SK-N-SH (cell line): ENCODE measurements at regions not wholly inside any gene's neighbourhood (a gene's known extent, or its start where the extent isn't known, plus 50 kb on each side); places are given as distances from the start of the nearest gene placed in this dataset.

Experiments used
- CTCF ChIA-PET: fragments of 300-600, 350-600 bp; formaldehyde crosslinking; extraction: SDS; loops from one replicate; lab custom pipeline; 2021; lab: Yijun Ruan, JAX
- POLR2A ChIA-PET: fragments of 350-600 bp; sonication (Branson Sonifier 250); formaldehyde crosslinking; extraction: SDS; loops from one replicate; lab custom pipeline; 2020; ENCODE audit warnings: antibody characterized with exemption, inconsistent platforms; lab: Yijun Ruan, JAX
- DNase-seq: peaks from one replicate; pipeline ENCODE4 v3.0.0; 2012
- H2AFZ ChIP-seq: fragments of 200-600 bp; sonication (generic); 2 replicates; pipeline ENCODE4 v1.8.1; 2016; ENCODE audit warnings: antibody characterized with exemption, mild to moderate bottlenecking, low read depth
- H3F3A ChIP-seq: fragments of 200-600 bp; sonication (generic); replicated peaks from 2 replicates; pipeline ENCODE3; 2016; ENCODE audit warnings: antibody characterized with exemption, mild to moderate bottlenecking; ENCODE audit not compliant: insufficient read depth
- H3K27ac ChIP-seq, 2 experiments: fragments of 200-500 bp in 1 of 2; fragments of 200-600 bp in 1 of 2; sonication (Bioruptor generic) in 1 of 2; sonication (generic), shearing (Covaris generic) in 1 of 2; 2 replicates each; pipeline versions ENCODE4 v1.5.1 to v1.6.1; 2014 to 2016; ENCODE audit warnings: low read depth in 2 of 2, inconsistent platforms in 1 of 2, low read length in 1 of 2, mild to moderate bottlenecking in 1 of 2, mixed read lengths in 1 of 2
- H3K27me3 ChIP-seq: fragments of 200-600 bp; sonication (generic), shearing (Covaris generic); 2 replicates; pipeline ENCODE4 v1.6.1; 2016; ENCODE audit warnings: mixed run types; ENCODE audit not compliant: insufficient read depth
- H3K36me3 ChIP-seq, 2 experiments: fragments of 200-500 bp in 1 of 2; fragments of 200-600 bp in 1 of 2; sonication (Bioruptor generic) in 1 of 2; sonication (generic) in 1 of 2; replicated peaks in 1 of 2; 2 replicates each; pipeline versions ENCODE3 to v1.5.1; 2014 to 2016; ENCODE audit warnings: low read length in 1 of 2, mild to moderate bottlenecking in 1 of 2; ENCODE audit not compliant: insufficient read depth in 2 of 2, control insufficient read depth in 1 of 2
- H3K4me1 ChIP-seq, 2 experiments: fragments of 200-500 bp in 1 of 2; fragments of 200-600 bp in 1 of 2; sonication (Bioruptor generic) in 1 of 2; sonication (generic), shearing (Covaris generic) in 1 of 2; 2 replicates each; pipeline versions ENCODE4 v1.5.1 to v1.6.1; 2014 to 2016; ENCODE audit warnings: low read depth in 1 of 2, low read length in 1 of 2, mixed run types in 1 of 2; ENCODE audit not compliant: insufficient read depth in 2 of 2, control insufficient read depth in 1 of 2
- H3K4me2 ChIP-seq: fragments of 200-600 bp; sonication (generic), shearing (Covaris generic); 2 replicates; pipeline ENCODE4 v1.6.1; 2017; ENCODE audit warnings: mixed run types
- H3K4me3 ChIP-seq, 2 experiments: fragments of 200-500 bp in 1 of 2; fragments of 200-600 bp in 1 of 2; sonication (Bioruptor generic) in 1 of 2; sonication (generic), shearing (Covaris generic) in 1 of 2; 2 replicates each; pipeline versions ENCODE4 v1.5.1 to v1.8.1; 2014 to 2016; ENCODE audit warnings: low read depth in 2 of 2, inconsistent platforms in 1 of 2, low read length in 1 of 2, mild to moderate bottlenecking in 1 of 2, mixed read lengths in 1 of 2, moderate library complexity in 1 of 2
- H3K79me2 ChIP-seq: fragments of 200-600 bp; sonication (generic); 2 replicates; pipeline ENCODE4 v1.8.1; 2017; ENCODE audit warnings: mild to moderate bottlenecking; ENCODE audit not compliant: insufficient read depth
- H3K9ac ChIP-seq: fragments of 200-600 bp; sonication (generic); 2 replicates; pipeline ENCODE4 v1.6.1; 2017; ENCODE audit warnings: mixed run types
- H3K9me2 ChIP-seq: fragments of 200-600 bp; sonication (generic); 2 replicates; pipeline ENCODE4 v1.6.1; 2017; ENCODE audit warnings: mixed run types
- H3K9me3 ChIP-seq: fragments of 200-600 bp; sonication (generic); 2 replicates; pipeline ENCODE4 v1.6.1; 2017; ENCODE audit warnings: mixed run types, mild to moderate bottlenecking, moderate library complexity
- H4K20me1 ChIP-seq: fragments of 200-600 bp; sonication (generic); 2 replicates; pipeline ENCODE4 v1.6.1; 2017; ENCODE audit warnings: mild to moderate bottlenecking, mixed run types; ENCODE audit not compliant: insufficient read depth
- ELF1 ChIP-seq: IDR thresholded peaks from 2 replicates; pipeline ENCODE4 v1.4.0; 2012
- FOXJ3 ChIP-seq: sonication (generic); formaldehyde crosslinking; IDR thresholded peaks from 2 replicates; pipeline ENCODE4 v1.5.1; 2020; ENCODE audit warnings: mild to moderate bottlenecking, missing genetic modification reagents
- GABPA ChIP-seq: IDR thresholded peaks from 2 replicates; pipeline ENCODE4 v1.4.0; 2012; ENCODE audit warnings: low read depth, mild to moderate bottlenecking
- JUND ChIP-seq: IDR thresholded peaks from 2 replicates; pipeline ENCODE4 v1.4.0; 2012
- MEF2A ChIP-seq: IDR thresholded peaks from 2 replicates; pipeline ENCODE4 v1.4.0; 2012; ENCODE audit warnings: low read depth, borderline replicate concordance
- MXI1 ChIP-seq: IDR thresholded peaks from 2 replicates; pipeline ENCODE4 v1.6.1; 2012; ENCODE audit warnings: mild to moderate bottlenecking, low read depth, low read length, improper control_type of control experiment
- NRF1 ChIP-seq: IDR thresholded peaks from 2 replicates; pipeline ENCODE4 v1.6.1; 2012; ENCODE audit warnings: low read depth, mild to moderate bottlenecking, low read length
- RCOR1 ChIP-seq: fragments of 150-350 bp; IDR thresholded peaks from 2 replicates; pipeline ENCODE4 v1.6.1; 2017; ENCODE audit warnings: antibody characterized with exemption, low read length
- RFX5 ChIP-seq: IDR thresholded peaks from 2 replicates; pipeline ENCODE4 v1.6.1; 2012; ENCODE audit warnings: mild to moderate bottlenecking, improper control_type of control experiment, low read length
- RXRA ChIP-seq: IDR thresholded peaks from 2 replicates; pipeline ENCODE4 v1.4.0; 2012; ENCODE audit warnings: low read depth, mild to moderate bottlenecking, borderline replicate concordance
- SIN3A ChIP-seq: IDR thresholded peaks from 2 replicates; pipeline ENCODE4 v1.6.1; 2012; ENCODE audit warnings: low read depth, mild to moderate bottlenecking, low read length, moderate library complexity, borderline replicate concordance
- TCF12 ChIP-seq: IDR thresholded peaks from 2 replicates; pipeline ENCODE4 v1.4.0; 2012
- WGBS: methylation state at CpG from one replicate; pipeline ENCODE4 v1.1.6; 2017; ENCODE audit warnings: low lambda C conversion rate; 5-methylcytosine and 5-hydroxymethylcytosine counted together
- TF ChIP-seq, protein P1 (sequence below): IDR thresholded peaks from 2 replicates; pipeline ENCODE4 v1.4.0; 2012; ENCODE audit warnings: low read depth, borderline replicate concordance
- TF ChIP-seq, protein P2 (sequence below): fragments of 150-350 bp; IDR thresholded peaks from 2 replicates; pipeline ENCODE4 v1.6.1; 2016; ENCODE audit warnings: mild to moderate bottlenecking, low read depth, low read length
- TF ChIP-seq, protein P3 (sequence below): fragments of 200-600 bp; sonication (generic); IDR thresholded peaks from 2 replicates; pipeline ENCODE4 v1.6.1; 2017; ENCODE audit warnings: antibody characterized with exemption, mild to moderate bottlenecking, moderate library complexity
- TF ChIP-seq, protein P4 (sequence below): IDR thresholded peaks from 2 replicates; pipeline ENCODE4 v1.6.1; 2012; ENCODE audit warnings: mild to moderate bottlenecking, low read depth, low read length, moderate library complexity

DNA sequence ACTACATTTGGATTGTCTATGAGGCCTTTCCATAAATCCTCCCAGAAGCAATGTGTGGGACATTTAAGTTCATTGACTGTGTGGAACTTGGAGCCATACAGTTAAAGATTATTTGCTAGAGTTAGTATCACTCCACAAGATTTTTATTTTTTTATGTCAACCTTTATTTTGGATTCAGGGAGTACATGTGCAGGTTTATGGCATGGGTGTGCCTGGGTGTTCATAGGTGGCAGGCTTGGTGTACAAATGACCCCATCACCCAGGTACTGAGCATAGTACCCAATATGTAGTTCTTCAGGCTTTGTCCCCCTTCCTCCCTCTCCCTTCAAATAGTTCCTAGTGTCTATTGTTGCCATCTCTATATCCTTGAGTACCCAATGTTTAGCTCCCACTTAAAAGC lies 199.8 kb upstream of the ZFP42 start:
- TF ChIP-seq ELF1 (no peak), NRF1 (no peak), RXRA (no peak), TCF12 (no peak), MEF2A (no peak), JUND (no peak)
- TF ChIP-seq, protein P1, sequence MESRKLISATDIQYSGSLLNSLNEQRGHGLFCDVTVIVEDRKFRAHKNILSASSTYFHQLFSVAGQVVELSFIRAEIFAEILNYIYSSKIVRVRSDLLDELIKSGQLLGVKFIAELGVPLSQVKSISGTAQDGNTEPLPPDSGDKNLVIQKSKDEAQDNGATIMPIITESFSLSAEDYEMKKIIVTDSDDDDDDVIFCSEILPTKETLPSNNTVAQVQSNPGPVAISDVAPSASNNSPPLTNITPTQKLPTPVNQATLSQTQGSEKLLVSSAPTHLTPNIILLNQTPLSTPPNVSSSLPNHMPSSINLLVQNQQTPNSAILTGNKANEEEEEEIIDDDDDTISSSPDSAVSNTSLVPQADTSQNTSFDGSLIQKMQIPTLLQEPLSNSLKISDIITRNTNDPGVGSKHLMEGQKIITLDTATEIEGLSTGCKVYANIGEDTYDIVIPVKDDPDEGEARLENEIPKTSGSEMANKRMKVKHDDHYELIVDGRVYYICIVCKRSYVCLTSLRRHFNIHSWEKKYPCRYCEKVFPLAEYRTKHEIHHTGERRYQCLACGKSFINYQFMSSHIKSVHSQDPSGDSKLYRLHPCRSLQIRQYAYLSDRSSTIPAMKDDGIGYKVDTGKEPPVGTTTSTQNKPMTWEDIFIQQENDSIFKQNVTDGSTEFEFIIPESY: no peak
- TF ChIP-seq, protein P2, sequence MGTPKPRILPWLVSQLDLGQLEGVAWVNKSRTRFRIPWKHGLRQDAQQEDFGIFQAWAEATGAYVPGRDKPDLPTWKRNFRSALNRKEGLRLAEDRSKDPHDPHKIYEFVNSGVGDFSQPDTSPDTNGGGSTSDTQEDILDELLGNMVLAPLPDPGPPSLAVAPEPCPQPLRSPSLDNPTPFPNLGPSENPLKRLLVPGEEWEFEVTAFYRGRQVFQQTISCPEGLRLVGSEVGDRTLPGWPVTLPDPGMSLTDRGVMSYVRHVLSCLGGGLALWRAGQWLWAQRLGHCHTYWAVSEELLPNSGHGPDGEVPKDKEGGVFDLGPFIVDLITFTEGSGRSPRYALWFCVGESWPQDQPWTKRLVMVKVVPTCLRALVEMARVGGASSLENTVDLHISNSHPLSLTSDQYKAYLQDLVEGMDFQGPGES: no peak
- TF ChIP-seq, all 33 proteins: peak for 0
- H4K20me1 ChIP-seq: no peaks in the 10 kb centered on the region
- H3K36me3 ChIP-seq: no peaks in the 10 kb centered on the region
- H3K4me3 ChIP-seq: no peak overlapping the region
- CTCF ChIA-PET: no interaction called here
- no peaks in the 10 kb centered on the region for H3K27me3 ChIP-seq
- H3K79me2 ChIP-seq: no peaks in the 10 kb centered on the region
- no peaks in the 10 kb centered on the region for H3F3A ChIP-seq
- no peak overlapping the region for H3K27ac ChIP-seq
- POLR2A ChIA-PET: no interaction called here
- DNase-seq: no peak
- no peaks in the 10 kb centered on the region for H3K4me1 ChIP-seq
- no peaks in the 10 kb centered on the region for H3K9me3 ChIP-seq
- no peak overlapping the region for H3K4me2 ChIP-seq
- H3K9ac ChIP-seq: no peak overlapping the region
- no peak overlapping the region for H2AFZ ChIP-seq
- no peaks in the 10 kb centered on the region for H3K9me2 ChIP-seq

DNA sequence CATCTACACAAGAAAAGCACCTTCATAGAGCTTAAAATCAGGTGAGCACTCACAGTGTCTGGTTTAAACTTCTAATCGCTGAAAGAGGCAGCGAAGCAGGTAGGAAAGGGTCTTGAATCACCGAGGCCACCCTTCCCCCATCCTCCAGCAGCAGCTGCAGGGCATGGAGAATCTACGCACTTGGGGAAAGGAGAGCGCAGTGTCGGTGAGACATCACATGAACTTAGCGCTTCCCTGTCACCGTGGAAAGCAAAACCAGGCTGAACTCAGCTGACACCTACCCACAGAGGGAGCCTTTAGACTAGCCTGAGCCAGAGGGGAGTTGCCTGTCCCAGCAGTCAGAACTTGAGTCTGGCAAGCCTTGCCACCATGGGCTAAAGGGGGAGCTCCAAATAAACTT lies 197.2 kb upstream of the ZFP42 start:
- Histone ChIP-seq H3K4me1 (no peaks in the 10 kb centered on the region), H3K9ac (no peak overlapping the region), H3K9me2 (no peaks in the 10 kb centered on the region), H3K36me3 (no peaks in the 10 kb centered on the region), H3K9me3 (no peaks in the 10 kb centered on the region), H3K27ac (no peak overlapping the region), H2AFZ (no peak overlapping the region), H3K79me2 (no peaks in the 10 kb centered on the region), H3K4me3 (no peak overlapping the region), H3F3A (no peaks in the 10 kb centered on the region), H3K27me3 (no peaks in the 10 kb centered on the region), H3K4me2 (no peak overlapping the region), H4K20me1 (no peaks in the 10 kb centered on the region)
- no peak for DNase-seq
- no peak for TF ChIP-seq FOXJ3 (CRISPR knock-in tag)
- no peak for TF ChIP-seq SIN3A
- no peak for TF ChIP-seq MXI1
- CTCF ChIA-PET: no interaction called here
- 45% methylated on average over 8 of the region's 8 CpGs for WGBS
- POLR2A ChIA-PET: no interaction called here

DNA sequence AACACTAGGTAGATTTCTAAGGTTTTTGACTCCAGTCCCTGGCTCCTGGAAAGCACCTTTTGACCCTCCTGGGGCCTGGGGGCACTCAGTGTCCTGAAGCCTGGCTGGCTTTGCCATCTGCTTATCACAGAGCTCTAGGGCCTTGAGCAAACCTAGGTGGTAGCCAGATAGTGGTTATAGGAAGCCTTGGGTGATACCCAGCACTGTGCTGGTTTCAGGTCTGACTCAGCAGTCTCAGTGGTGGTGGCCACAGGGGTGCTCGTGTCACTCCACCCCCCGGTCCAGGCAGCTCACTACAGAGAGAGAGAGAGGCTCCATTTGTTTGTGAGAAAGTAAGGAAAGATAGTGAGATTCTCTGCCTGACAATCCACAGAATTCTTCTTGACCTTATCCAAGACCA lies 195.8 kb upstream of the ZFP42 start:
- no peaks in the 10 kb centered on the region for H3K9me2 ChIP-seq
- no peak for TF ChIP-seq RCOR1
- TF ChIP-seq, protein P3, sequence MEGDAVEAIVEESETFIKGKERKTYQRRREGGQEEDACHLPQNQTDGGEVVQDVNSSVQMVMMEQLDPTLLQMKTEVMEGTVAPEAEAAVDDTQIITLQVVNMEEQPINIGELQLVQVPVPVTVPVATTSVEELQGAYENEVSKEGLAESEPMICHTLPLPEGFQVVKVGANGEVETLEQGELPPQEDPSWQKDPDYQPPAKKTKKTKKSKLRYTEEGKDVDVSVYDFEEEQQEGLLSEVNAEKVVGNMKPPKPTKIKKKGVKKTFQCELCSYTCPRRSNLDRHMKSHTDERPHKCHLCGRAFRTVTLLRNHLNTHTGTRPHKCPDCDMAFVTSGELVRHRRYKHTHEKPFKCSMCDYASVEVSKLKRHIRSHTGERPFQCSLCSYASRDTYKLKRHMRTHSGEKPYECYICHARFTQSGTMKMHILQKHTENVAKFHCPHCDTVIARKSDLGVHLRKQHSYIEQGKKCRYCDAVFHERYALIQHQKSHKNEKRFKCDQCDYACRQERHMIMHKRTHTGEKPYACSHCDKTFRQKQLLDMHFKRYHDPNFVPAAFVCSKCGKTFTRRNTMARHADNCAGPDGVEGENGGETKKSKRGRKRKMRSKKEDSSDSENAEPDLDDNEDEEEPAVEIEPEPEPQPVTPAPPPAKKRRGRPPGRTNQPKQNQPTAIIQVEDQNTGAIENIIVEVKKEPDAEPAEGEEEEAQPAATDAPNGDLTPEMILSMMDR: no peak
- TF ChIP-seq NRF1: no peak
- TF ChIP-seq FOXJ3 (CRISPR knock-in tag): no peak
- TF ChIP-seq, protein P4, sequence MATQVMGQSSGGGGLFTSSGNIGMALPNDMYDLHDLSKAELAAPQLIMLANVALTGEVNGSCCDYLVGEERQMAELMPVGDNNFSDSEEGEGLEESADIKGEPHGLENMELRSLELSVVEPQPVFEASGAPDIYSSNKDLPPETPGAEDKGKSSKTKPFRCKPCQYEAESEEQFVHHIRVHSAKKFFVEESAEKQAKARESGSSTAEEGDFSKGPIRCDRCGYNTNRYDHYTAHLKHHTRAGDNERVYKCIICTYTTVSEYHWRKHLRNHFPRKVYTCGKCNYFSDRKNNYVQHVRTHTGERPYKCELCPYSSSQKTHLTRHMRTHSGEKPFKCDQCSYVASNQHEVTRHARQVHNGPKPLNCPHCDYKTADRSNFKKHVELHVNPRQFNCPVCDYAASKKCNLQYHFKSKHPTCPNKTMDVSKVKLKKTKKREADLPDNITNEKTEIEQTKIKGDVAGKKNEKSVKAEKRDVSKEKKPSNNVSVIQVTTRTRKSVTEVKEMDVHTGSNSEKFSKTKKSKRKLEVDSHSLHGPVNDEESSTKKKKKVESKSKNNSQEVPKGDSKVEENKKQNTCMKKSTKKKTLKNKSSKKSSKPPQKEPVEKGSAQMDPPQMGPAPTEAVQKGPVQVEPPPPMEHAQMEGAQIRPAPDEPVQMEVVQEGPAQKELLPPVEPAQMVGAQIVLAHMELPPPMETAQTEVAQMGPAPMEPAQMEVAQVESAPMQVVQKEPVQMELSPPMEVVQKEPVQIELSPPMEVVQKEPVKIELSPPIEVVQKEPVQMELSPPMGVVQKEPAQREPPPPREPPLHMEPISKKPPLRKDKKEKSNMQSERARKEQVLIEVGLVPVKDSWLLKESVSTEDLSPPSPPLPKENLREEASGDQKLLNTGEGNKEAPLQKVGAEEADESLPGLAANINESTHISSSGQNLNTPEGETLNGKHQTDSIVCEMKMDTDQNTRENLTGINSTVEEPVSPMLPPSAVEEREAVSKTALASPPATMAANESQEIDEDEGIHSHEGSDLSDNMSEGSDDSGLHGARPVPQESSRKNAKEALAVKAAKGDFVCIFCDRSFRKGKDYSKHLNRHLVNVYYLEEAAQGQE: no peak
- TF ChIP-seq RXRA: no peak
- no peak for TF ChIP-seq RFX5
- TF ChIP-seq GABPA: no peak

More for the DNA sequence above, 195.8 kb upstream of the ZFP42 start:
- ChIA-PET CTCF (no interaction called here), POLR2A (no interaction called here)
- Histone ChIP-seq H3K27ac (no peak overlapping the region), H3F3A (no peaks in the 10 kb centered on the region), H3K79me2 (no peaks in the 10 kb centered on the region), H3K27me3 (no peaks in the 10 kb centered on the region), H3K4me1 (no peaks in the 10 kb centered on the region), H4K20me1 (no peaks in the 10 kb centered on the region), H3K9me3 (no peaks in the 10 kb centered on the region), H2AFZ (no peak overlapping the region), H3K4me2 (no peak overlapping the region), H3K4me3 (no peak overlapping the region), H3K9ac (no peak overlapping the region), H3K36me3 (no peaks in the 10 kb centered on the region)
- no peak for DNase-seq
- WGBS: 0% methylated on average over 1 of the region's 2 CpGs
